GM12878 (cell line): ENCODE measurements at regions not wholly inside any gene's neighbourhood (a gene's known extent, or its start where the extent isn't known, plus 50 kb on each side); places are given as distances from the start of the nearest gene placed in this dataset.

Experiments
- ATAC-seq: fragments of 200-7000 bp; cut with Tn5 transposase; 3 replicates; pipeline ENCODE4 v1.9.1; 2020; ENCODE audit warnings: mild to moderate bottlenecking, moderate library complexity
- BruUV-seq: library from RNA; stranded (reverse); fragments of 400-500 nt; replicated peaks from 2 replicates; lab custom pipeline; 2021; lab: Mats Ljungman, UMichigan
- CTCF ChIA-PET: fragments of 300-600 bp; sonication (Branson Sonifier 250); formaldehyde crosslinking; extraction: SDS; loops from one replicate; lab custom pipeline; 2021; ENCODE audit warnings: inconsistent platforms; lab: Yijun Ruan, JAX
- POLR2A ChIA-PET: fragments of 350-600 bp; formaldehyde crosslinking; extraction: SDS; loops from one replicate; lab custom pipeline; 2021; ENCODE audit warnings: inconsistent platforms; lab: Charles Lee
- RAD21 ChIA-PET: fragments of 300-600 bp; sonication (Branson Sonifier 250); formaldehyde crosslinking; loops from one replicate; lab custom pipeline; 2023; ENCODE audit warnings: antibody characterized with exemption; ENCODE audit not compliant: unreplicated experiment; lab: Charles Lee
- SMC1A ChIA-PET: fragments of 300-600 bp; sonication (Branson Sonifier 250); formaldehyde crosslinking; loops from one replicate; lab custom pipeline; 2023; ENCODE audit not compliant: unreplicated experiment, uncharacterized antibody; lab: Charles Lee
- DNase-seq: peaks from one replicate; pipeline ENCODE4 v3.0.0-alpha.2; 2011; ENCODE audit warnings: low read depth, low spot score
- FAIRE-seq: peaks from 3 replicates; lab custom pipeline; 2011; peaks lifted over from hg19 to GRCh38; lab: Jason Lieb, UNC
- H2AFZ ChIP-seq: 2 replicates; pipeline ENCODE4 v1.6.0; 2011; ENCODE audit warnings: low read depth, low read length, control low read depth; ENCODE audit not compliant: control insufficient read depth
- H3K27ac ChIP-seq: 2 replicates; pipeline ENCODE4 v1.5.1; 2011; ENCODE audit warnings: control low read depth; ENCODE audit not compliant: control insufficient read depth, insufficient read depth
- H3K27me3 ChIP-seq, 2 experiments: replicated peaks in 1 of 2; 2 replicates each; pipeline versions ENCODE4 v1.6.0 to v1.6.1; 2011; ENCODE audit warnings: low read length in 1 of 2; ENCODE audit not compliant: control insufficient read depth in 2 of 2, insufficient read depth in 2 of 2
- H3K36me3 ChIP-seq, 2 experiments: 2 replicates each; pipeline ENCODE4 v1.5.1; 2011; ENCODE audit warnings: low read length in 1 of 2; ENCODE audit not compliant: control insufficient read depth in 2 of 2, insufficient read depth in 2 of 2
- H3K4me1 ChIP-seq: 2 replicates; pipeline ENCODE4 v1.6.1; 2011; ENCODE audit warnings: mild to moderate bottlenecking, low read length, moderate library complexity, mixed read lengths; ENCODE audit not compliant: control insufficient read depth, insufficient read depth
- H3K4me2 ChIP-seq: 2 replicates; pipeline ENCODE4 v1.6.0; 2011; ENCODE audit warnings: control low read depth; ENCODE audit not compliant: control insufficient read depth, insufficient read depth
- H3K4me3 ChIP-seq: fragments of 200-600 bp; sonication (generic); 2 replicates; pipeline ENCODE4 v1.5.1; 2016
- H3K79me2 ChIP-seq: 2 replicates; pipeline ENCODE4 v1.6.0; 2011; ENCODE audit warnings: low read length; ENCODE audit not compliant: control insufficient read depth, insufficient read depth
- H3K9ac ChIP-seq: 2 replicates; pipeline ENCODE4 v1.8.0; 2011; ENCODE audit warnings: low read length, control low read depth, mixed read lengths; ENCODE audit not compliant: control insufficient read depth, insufficient read depth
- H3K9me3 ChIP-seq: replicated peaks from 3 replicates; pipeline ENCODE4 v1.5.1; 2011; ENCODE audit warnings: mild to moderate bottlenecking, low read length; ENCODE audit not compliant: control insufficient read depth, insufficient read depth
- H4K20me1 ChIP-seq: 2 replicates; pipeline ENCODE4 v1.6.0; 2011; ENCODE audit not compliant: control insufficient read depth, insufficient read depth
- EZH2 ChIP-seq: IDR thresholded peaks from 2 replicates; pipeline ENCODE4 v1.6.1; 2012; ENCODE audit warnings: low read depth, mild to moderate bottlenecking, control low read depth, inconsistent platforms, low read length, borderline replicate concordance; ENCODE audit not compliant: control insufficient read depth
- FOXK2 ChIP-seq: fragments of 450-650 bp; IDR thresholded peaks from 2 replicates; pipeline ENCODE4 v1.6.1; 2017; ENCODE audit warnings: mild to moderate bottlenecking, moderate library complexity
- KDM1A ChIP-seq: fragments of 200-600 bp; sonication (generic); IDR thresholded peaks from 2 replicates; pipeline ENCODE4 v1.6.1; 2016; ENCODE audit warnings: borderline replicate concordance
- MXI1 ChIP-seq: fragments of 150-350 bp; IDR thresholded peaks from 2 replicates; pipeline ENCODE4 v1.6.1; 2011; ENCODE audit warnings: low read depth, mild to moderate bottlenecking, inconsistent platforms, low read length, improper control_type of control experiment
- PAX8 ChIP-seq: fragments of 450-650 bp; IDR thresholded peaks from 2 replicates; pipeline ENCODE4 v1.6.1; 2017; ENCODE audit warnings: mild to moderate bottlenecking, moderate library complexity
- PBX3 ChIP-seq: IDR thresholded peaks from 2 replicates; pipeline ENCODE4 v1.6.1; 2011; ENCODE audit warnings: mild to moderate bottlenecking, low read depth, low read length, moderate library complexity; ENCODE audit not compliant: insufficient replicate concordance
- POU2F2 ChIP-seq: IDR thresholded peaks from 3 replicates; pipeline ENCODE4 v1.6.1; 2011; ENCODE audit warnings: low read depth, mild to moderate bottlenecking, low read length, borderline replicate concordance
- RELA ChIP-seq: fragments of 450-650 bp; IDR thresholded peaks from 2 replicates; pipeline ENCODE4 v1.8.0; 2014; ENCODE audit warnings: borderline replicate concordance; ENCODE audit not compliant: partially characterized antibody
- SMARCA5 ChIP-seq: fragments of 450-650 bp; IDR thresholded peaks from 2 replicates; pipeline ENCODE4 v1.6.1; 2017; ENCODE audit warnings: mild to moderate bottlenecking
- SREBF1 ChIP-seq: IDR thresholded peaks from 2 replicates; pipeline ENCODE4 v1.6.1; 2012; ENCODE audit warnings: mild to moderate bottlenecking, low read length
- SREBF2 ChIP-seq: IDR thresholded peaks from 2 replicates; pipeline ENCODE4 v1.6.1; 2012; ENCODE audit warnings: mild to moderate bottlenecking, low read length
- SUZ12 ChIP-seq: fragments of 200-600 bp; sonication (generic); IDR thresholded peaks from one replicate; pipeline ENCODE4 v1.6.1; 2018; ENCODE audit warnings: antibody characterized with exemption, mild to moderate bottlenecking; ENCODE audit not compliant: unreplicated experiment
- ZNF217 ChIP-seq: fragments of 450-650 bp; IDR thresholded peaks from 2 replicates; pipeline ENCODE4 v1.6.1; 2017; ENCODE audit warnings: antibody characterized with exemption, mild to moderate bottlenecking
- WGBS: methylation state at CpG from one replicate; pipeline ENCODE4 v1.1.6; 2016; ENCODE audit warnings: low lambda C conversion rate; ENCODE audit not compliant: insufficient replicate concordance, insufficient coverage; ENCODE audit errors: missing lambda C conversion rate; 5-methylcytosine and 5-hydroxymethylcytosine counted together
- in situ Hi-C: fragments of 300-500 bp; cut with MboI; formaldehyde crosslinking; loops from 9 replicates; pipeline ENCODE4 v1.14.3; 2018; ENCODE audit warnings: mixed read lengths
- intact Hi-C: fragments of 100-400 bp; cut with micrococcal nuclease; formaldehyde crosslinking; loops from one replicate; pipeline ENCODE4 v1.14.2; 2022; ENCODE audit not compliant: unreplicated experiment
- TF ChIP-seq, protein P1 (sequence below): fragments of 450-650 bp; IDR thresholded peaks from 2 replicates; pipeline ENCODE4 v1.6.1; 2016; ENCODE audit warnings: mild to moderate bottlenecking
- TF ChIP-seq, protein P2 (sequence below): IDR thresholded peaks from 2 replicates; pipeline ENCODE4 v1.6.1; 2011; ENCODE audit warnings: borderline replicate concordance, low read depth, mild to moderate bottlenecking, moderate library complexity, mixed read lengths, low read length; ENCODE audit not compliant: insufficient read depth; ENCODE audit errors: extremely low read length

DNA sequence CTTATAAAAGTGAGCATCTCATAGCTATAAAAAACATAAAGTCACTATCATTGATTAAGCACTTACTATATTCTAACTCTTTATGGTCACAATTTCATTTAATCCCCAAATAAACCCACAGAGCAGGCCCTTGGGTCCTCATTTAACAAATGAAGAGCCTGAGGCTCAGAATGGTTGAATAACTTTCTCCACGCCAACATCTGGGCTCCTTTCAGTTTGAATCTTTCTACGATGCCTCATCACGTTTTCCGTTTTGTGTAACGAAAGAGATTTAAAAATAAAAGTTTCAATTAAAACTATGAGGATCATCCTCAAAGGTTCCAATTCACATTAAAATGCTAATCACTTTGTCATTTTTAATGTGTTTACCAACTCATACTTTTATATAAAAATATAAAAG lies 74.2 kb upstream of the ADAMTS18 start:
- ChIA-PET SMC1A (no interaction called here), RAD21 (no interaction called here), CTCF (no interaction called here), POLR2A (no interaction called here)
- no peak for TF ChIP-seq SREBF2
- TF ChIP-seq PAX8: no peak
- no peak for TF ChIP-seq SUZ12
- no peak for TF ChIP-seq EZH2
- TF ChIP-seq MXI1: no peak
- no peak for TF ChIP-seq SREBF1
- no peak for TF ChIP-seq KDM1A
- no peak for TF ChIP-seq ZNF217
- no peak for TF ChIP-seq RELA
- TF ChIP-seq POU2F2: no peak
- TF ChIP-seq FOXK2: no peak
- no peak for FAIRE-seq
- Histone ChIP-seq H3K4me3 (no peak overlapping the region), H3K27ac (no peak overlapping the region), H3K9me3 (no peaks in the 10 kb centered on the region), H4K20me1 (no peaks in the 10 kb centered on the region), H3K36me3 (no peaks in the 10 kb centered on the region), H3K79me2 (no peaks in the 10 kb centered on the region), H3K4me1 (no peaks in the 10 kb centered on the region), H3K27me3 (no peaks in the 10 kb centered on the region), H3K4me2 (no peak overlapping the region), H3K9ac (no peak overlapping the region), H2AFZ (no peak overlapping the region)
- in situ Hi-C loops: no loop called here
- ATAC-seq: no peak
- no peak for DNase-seq
- intact Hi-C loops: no loop called here
- no TSS peak for BruUV-seq
- WGBS: 0% methylated on average over 5 of the region's 5 CpGs

DNA sequence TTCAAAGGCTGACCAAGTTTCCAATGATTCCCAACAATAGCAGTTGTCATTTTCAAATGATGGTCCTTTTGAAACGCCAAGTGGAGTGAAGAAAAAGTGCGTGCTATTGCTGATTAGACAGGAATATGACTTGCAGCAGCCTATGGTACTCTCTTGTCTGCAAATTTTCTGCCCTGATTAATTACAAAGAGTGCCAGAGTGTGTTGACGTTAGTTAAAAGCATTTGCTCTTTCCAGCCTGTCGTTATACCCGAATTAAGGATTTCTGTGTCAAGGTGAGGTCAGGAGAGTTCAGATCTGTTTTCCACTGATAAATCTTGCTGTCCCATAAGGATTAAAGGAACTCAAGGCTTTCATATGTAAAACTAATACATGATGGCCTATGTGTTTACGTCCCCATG lies 75.0 kb upstream of the ADAMTS18 start:
- Histone ChIP-seq H3K4me1 (no peaks in the 10 kb centered on the region), H3K4me3 (no peak overlapping the region), H3K9me3 (no peaks in the 10 kb centered on the region), H4K20me1 (no peaks in the 10 kb centered on the region), H3K79me2 (no peaks in the 10 kb centered on the region), H3K4me2 (no peak overlapping the region), H3K27me3 (no peaks in the 10 kb centered on the region), H3K9ac (no peak overlapping the region), H3K36me3 (no peaks in the 10 kb centered on the region), H2AFZ (no peak overlapping the region), H3K27ac (no peak overlapping the region)
- ChIA-PET POLR2A (no interaction called here), CTCF (no interaction called here), RAD21 (no interaction called here), SMC1A (no interaction called here)
- 19% methylated on average over 6 of the region's 6 CpGs for WGBS
- ATAC-seq (no peak), DNase-seq (no peak), FAIRE-seq (no peak)
- intact Hi-C loops (no loop called here), in situ Hi-C loops (no loop called here)
- no TSS peak for BruUV-seq
- no peak for TF ChIP-seq SMARCA5
- TF ChIP-seq, protein P1, sequence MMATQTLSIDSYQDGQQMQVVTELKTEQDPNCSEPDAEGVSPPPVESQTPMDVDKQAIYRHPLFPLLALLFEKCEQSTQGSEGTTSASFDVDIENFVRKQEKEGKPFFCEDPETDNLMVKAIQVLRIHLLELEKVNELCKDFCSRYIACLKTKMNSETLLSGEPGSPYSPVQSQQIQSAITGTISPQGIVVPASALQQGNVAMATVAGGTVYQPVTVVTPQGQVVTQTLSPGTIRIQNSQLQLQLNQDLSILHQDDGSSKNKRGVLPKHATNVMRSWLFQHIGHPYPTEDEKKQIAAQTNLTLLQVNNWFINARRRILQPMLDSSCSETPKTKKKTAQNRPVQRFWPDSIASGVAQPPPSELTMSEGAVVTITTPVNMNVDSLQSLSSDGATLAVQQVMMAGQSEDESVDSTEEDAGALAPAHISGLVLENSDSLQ: no peak
- no peak for TF ChIP-seq PBX3
- TF ChIP-seq, protein P2, sequence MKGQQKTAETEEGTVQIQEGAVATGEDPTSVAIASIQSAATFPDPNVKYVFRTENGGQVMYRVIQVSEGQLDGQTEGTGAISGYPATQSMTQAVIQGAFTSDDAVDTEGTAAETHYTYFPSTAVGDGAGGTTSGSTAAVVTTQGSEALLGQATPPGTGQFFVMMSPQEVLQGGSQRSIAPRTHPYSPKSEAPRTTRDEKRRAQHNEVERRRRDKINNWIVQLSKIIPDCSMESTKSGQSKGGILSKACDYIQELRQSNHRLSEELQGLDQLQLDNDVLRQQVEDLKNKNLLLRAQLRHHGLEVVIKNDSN: no peak
